HG03095 (cell line): ENCODE measurements at regions not wholly inside any gene's neighbourhood (a gene's known extent, or its start where the extent isn't known, plus 50 kb on each side); places are given as distances from the start of the nearest gene placed in this dataset.
"Not testable (repeated sequence)": the region's sequence is repeated elsewhere in the genome, so short reads cannot be mapped to it uniquely, and the experiment has no call there.

Experiments used
- ATAC-seq: cut with Tn5 transposase; IDR thresholded peaks from one replicate; pipeline ENCODE4 v1.9.1; 2021; ENCODE audit warnings: moderate library complexity; ENCODE audit not compliant: unreplicated experiment

- no peak for ATAC-seq
Observed at GRCh38 chr2:226181909-226182308, 617.7 kb downstream of the IRS1 start.

GRCh38 chr2:226180281-226180884, 619.2 kb downstream of the IRS1 start:
- no peak for ATAC-seq

GRCh38 chr2:226179010-226179409, 620.6 kb downstream of the IRS1 start:
- ATAC-seq: no peak

- no peak for ATAC-seq
Observed at GRCh38 chr2:226176283-226176984, 623.2 kb downstream of the IRS1 start.

GRCh38 chr2:226174390-226174789, 625.2 kb downstream of the IRS1 start:
- no peak for ATAC-seq

- ATAC-seq: no peak
Observed at GRCh38 chr2:226172939-226173338, 626.7 kb downstream of the IRS1 start.

- ATAC-seq: no peak
Observed at GRCh38 chr2:226172309-226172708, 627.3 kb downstream of the IRS1 start.

GRCh38 chr2:226169751-226170581, 629.7 kb downstream of the IRS1 start:
- no peak for ATAC-seq

GRCh38 chr2:226168496-226169160, 631.0 kb downstream of the IRS1 start:
- no peak for ATAC-seq

- ATAC-seq: no peak
Observed at GRCh38 chr2:226164512-226164911, 635.1 kb downstream of the IRS1 start.

- ATAC-seq: not testable (repeated sequence)
Observed at GRCh38 chr2:226160617-226161016, 639.0 kb downstream of the IRS1 start.

- no peak for ATAC-seq
Observed at GRCh38 chr2:226159875-226160479, 639.6 kb downstream of the IRS1 start.

GRCh38 chr2:226158940-226159339, 640.7 kb downstream of the IRS1 start:
- ATAC-seq: no peak

- ATAC-seq: no peak
Observed at GRCh38 chr2:226158229-226158628, 641.4 kb downstream of the IRS1 start.

GRCh38 chr2:226155093-226155875, 644.3 kb downstream of the IRS1 start:
- ATAC-seq: no peak

GRCh38 chr2:226154610-226155009, 645.0 kb downstream of the IRS1 start:
- ATAC-seq: no peak

- no peak for ATAC-seq
Observed at GRCh38 chr2:226153553-226153952, 646.1 kb downstream of the IRS1 start.

- ATAC-seq: no peak
Observed at GRCh38 chr2:226151157-226151556, 648.5 kb downstream of the IRS1 start.

GRCh38 chr2:226143091-226143490, 656.5 kb downstream of the IRS1 start:
- ATAC-seq: no peak

GRCh38 chr2:226142463-226142862, 657.2 kb downstream of the IRS1 start:
- no peak for ATAC-seq
